Lung (tissue), 11 donors: ENCODE measurements at regions not wholly inside any gene's neighbourhood (a gene's known extent, or its start where the extent isn't known, plus 50 kb on each side); places are given as distances from the start of the nearest gene placed in this dataset.
"Not testable (repeated sequence)": the region's sequence is repeated elsewhere in the genome, so short reads cannot be mapped to it uniquely, and the experiment has no call there.

Source experiments
- ATAC-seq: fragments of 200-7000 bp; cut with Tn5 transposase; one replicate; pipeline ENCODE4 v1.9.1; 2020; ENCODE audit warnings: moderate number of reproducible peaks; ENCODE audit not compliant: insufficient read depth, low FRiP score
- DNase-seq, 3 donors: peaks; one replicate each; pipeline ENCODE4 v3.0.0-alpha.2; 2013 to 2017
- H3K27ac ChIP-seq, 2 donors: one replicate each; pipeline ENCODE4 v1.5.1; 2013; ENCODE audit warnings: mild to moderate bottlenecking in 2 of 2, moderate library complexity in 2 of 2, control low read depth in 1 of 2, inconsistent platforms in 1 of 2, low read depth in 1 of 2, low read length in 1 of 2
- H3K27me3 ChIP-seq, 3 donors: one replicate each; pipeline ENCODE4 v1.5.1; 2013; ENCODE audit warnings: low read length in 2 of 3; ENCODE audit not compliant: control insufficient read depth in 3 of 3, insufficient read depth in 3 of 3
- H3K36me3 ChIP-seq, 4 donors: one replicate each; pipeline ENCODE4 v1.5.1; 2013; ENCODE audit warnings: low read length in 4 of 4, mild to moderate bottlenecking in 1 of 4, moderate library complexity in 1 of 4; ENCODE audit not compliant: control insufficient read depth in 4 of 4, insufficient read depth in 4 of 4
- H3K4me1 ChIP-seq, 5 donors: one replicate each; pipeline ENCODE4 v1.5.1; 2013; ENCODE audit warnings: low read length in 5 of 5, mild to moderate bottlenecking in 2 of 5, moderate library complexity in 1 of 5; ENCODE audit not compliant: control insufficient read depth in 5 of 5, insufficient read depth in 5 of 5
- H3K4me3 ChIP-seq: one replicate; pipeline ENCODE4 v1.5.1; 2013; ENCODE audit warnings: mild to moderate bottlenecking, control low read depth, moderate library complexity
- H3K9ac ChIP-seq, 2 donors: one replicate each; pipeline ENCODE4 v1.5.1; 2013; ENCODE audit warnings: low read length in 2 of 2, control low read depth in 1 of 2; ENCODE audit not compliant: insufficient read depth in 1 of 2
- H3K9me3 ChIP-seq, 4 donors: one replicate each; pipeline ENCODE4 v1.5.1; 2013; ENCODE audit warnings: low read length in 3 of 4, mild to moderate bottlenecking in 1 of 4, moderate library complexity in 1 of 4; ENCODE audit not compliant: control insufficient read depth in 4 of 4, insufficient read depth in 3 of 4
- WGBS, 2 donors: extraction: QIAGEN DNeasy Blood & Tissue Kit; methylation state at CpG; one replicate each; pipeline ENCODE4 v1.1.7; 2013; 5-methylcytosine and 5-hydroxymethylcytosine counted together
- TF ChIP-seq, protein P1 (sequence below): IDR thresholded peaks from 2 replicates; pipeline ENCODE4 v1.5.1; 2012; ENCODE audit warnings: mild to moderate bottlenecking; ENCODE audit errors: control extremely low read depth, extremely low read depth
- donor health status: control.
- donor health status: control.
- donor health status: Bipolar disorder and iron deficiency.
- donor health status: healthy.
- donor health status: DM: yes; HTN: yes; CAD: no.

DNA sequence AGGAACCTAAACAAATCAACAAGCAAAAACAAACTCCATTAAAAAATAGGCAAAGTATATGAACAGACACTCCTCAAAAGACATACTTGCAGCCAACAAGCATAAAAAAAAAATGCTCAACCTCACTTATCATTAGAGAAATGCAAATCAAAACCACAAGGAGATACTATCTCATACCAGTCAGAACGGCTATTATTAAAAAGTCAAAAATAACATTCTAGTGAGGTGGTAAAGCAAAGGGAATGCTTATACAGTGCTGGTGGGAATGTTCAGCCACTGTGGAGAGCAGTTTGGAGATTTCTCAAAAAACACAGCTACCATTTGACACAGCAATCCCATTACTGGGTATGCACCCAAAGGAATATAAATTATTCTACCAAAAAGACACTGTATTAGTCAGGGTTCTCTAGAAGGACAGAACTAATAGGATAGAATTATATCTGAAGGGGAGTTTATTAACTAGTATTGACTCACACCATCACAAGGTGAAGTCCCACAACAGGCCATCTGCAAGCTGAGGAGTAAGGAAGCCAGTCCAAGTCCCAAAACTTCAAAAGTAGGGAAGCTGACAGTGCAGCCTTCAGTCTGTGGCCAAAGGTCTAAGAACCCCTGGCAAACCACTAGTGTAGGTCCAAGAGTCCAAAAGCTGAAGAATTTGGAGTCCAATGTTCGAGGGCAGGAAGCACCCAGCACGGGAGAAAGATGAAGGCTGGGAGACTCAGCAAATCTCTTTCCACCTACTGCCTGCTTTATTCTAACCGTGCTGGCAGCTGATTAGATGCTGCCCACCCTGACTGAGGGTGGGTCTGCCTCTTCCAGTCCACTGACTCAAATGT lies 101.6 kb upstream of the KRAS start:
- WGBS, 2 donors, result 71 to 78% methylated on average over 4 of the region's 4 CpGs
- Histone ChIP-seq H3K9me3 (no peaks in the 10 kb centered on the region), H3K36me3 (no peaks in the 10 kb centered on the region), H3K27ac (no peak overlapping the region), H3K4me1 (no peaks in the 10 kb centered on the region), H3K4me3 (no peak overlapping the region), H3K27me3 (no peaks in the 10 kb centered on the region), H3K9ac (no peak overlapping the region)
- DNase-seq (no peak), ATAC-seq (no peak)
- TF ChIP-seq, protein P1, sequence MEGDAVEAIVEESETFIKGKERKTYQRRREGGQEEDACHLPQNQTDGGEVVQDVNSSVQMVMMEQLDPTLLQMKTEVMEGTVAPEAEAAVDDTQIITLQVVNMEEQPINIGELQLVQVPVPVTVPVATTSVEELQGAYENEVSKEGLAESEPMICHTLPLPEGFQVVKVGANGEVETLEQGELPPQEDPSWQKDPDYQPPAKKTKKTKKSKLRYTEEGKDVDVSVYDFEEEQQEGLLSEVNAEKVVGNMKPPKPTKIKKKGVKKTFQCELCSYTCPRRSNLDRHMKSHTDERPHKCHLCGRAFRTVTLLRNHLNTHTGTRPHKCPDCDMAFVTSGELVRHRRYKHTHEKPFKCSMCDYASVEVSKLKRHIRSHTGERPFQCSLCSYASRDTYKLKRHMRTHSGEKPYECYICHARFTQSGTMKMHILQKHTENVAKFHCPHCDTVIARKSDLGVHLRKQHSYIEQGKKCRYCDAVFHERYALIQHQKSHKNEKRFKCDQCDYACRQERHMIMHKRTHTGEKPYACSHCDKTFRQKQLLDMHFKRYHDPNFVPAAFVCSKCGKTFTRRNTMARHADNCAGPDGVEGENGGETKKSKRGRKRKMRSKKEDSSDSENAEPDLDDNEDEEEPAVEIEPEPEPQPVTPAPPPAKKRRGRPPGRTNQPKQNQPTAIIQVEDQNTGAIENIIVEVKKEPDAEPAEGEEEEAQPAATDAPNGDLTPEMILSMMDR, result no peak

DNA sequence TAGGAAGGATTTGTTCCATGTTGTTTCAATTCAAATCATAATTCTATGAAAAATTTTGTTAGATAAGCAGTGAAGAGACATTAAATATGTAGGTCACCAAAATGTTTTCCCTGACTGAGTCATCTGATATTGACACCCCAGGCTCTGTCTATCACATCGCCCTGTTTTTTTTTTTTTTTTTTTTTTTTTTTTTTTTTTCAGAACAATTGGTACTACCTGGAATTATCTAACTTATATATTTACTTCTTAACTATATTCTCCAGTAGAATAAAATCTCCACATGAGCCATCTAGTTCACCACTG lies 97.8 kb upstream of the KRAS start:
- no peak overlapping the region for H3K27ac ChIP-seq
- ATAC-seq (no peak), DNase-seq (no peak)
- H3K4me1 ChIP-seq, result no peaks in the 10 kb centered on the region
- H3K9ac ChIP-seq, result no peak overlapping the region
- no peak overlapping the region for H3K4me3 ChIP-seq
- 75 to 88% methylated on average over 1 of the region's 1 CpG for WGBS, 2 donors
- no peaks in the 10 kb centered on the region for H3K36me3 ChIP-seq
- TF ChIP-seq, protein P1, result no peak
- no peaks in the 10 kb centered on the region for H3K27me3 ChIP-seq
- H3K9me3 ChIP-seq, result no peaks in the 10 kb centered on the region

DNA sequence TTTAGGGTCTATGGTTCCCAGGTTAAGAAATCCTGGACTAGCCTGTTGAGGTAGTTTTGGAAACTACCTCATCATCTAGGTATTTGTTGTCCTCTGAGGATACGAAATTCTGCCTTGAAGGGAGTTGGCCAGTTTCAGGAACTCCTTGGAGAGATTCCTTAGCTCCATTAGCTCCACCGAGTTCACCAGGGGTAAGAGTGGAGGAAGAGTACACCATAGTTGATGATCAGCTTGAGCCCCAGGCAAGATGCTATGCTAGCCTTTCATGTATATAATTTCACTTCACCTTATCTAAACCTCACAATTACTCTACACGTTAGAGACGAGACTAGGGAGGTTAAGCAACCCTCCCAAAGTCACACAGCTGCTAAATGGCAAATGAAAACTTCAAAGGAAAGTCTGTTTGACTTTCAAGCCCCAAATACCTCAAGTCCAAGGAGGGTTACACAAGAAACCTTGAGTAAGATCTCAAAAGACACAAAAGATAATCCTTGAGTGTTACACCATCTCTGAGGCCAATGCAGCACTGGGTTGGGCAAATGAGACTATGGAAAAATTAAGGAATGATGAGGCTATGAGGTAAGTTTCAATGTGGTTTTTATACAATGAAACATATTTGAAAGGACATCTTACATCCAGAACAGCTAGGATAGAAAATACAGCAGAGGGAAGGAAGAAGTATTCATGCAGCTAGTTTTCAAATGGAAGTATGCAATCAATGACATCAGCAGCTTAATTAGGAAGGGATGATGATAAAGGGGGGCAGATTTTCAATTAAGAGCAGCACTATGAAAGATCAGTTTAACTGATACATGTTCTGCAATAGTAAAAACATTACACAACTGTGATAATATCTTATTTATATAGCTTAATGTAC lies 97.2 kb upstream of the KRAS start:
- no peaks in the 10 kb centered on the region for H3K27me3 ChIP-seq
- WGBS, 2 donors, result 35 to 37% methylated on average over 4 of the region's 4 CpGs
- ATAC-seq, result no peak

DNA sequence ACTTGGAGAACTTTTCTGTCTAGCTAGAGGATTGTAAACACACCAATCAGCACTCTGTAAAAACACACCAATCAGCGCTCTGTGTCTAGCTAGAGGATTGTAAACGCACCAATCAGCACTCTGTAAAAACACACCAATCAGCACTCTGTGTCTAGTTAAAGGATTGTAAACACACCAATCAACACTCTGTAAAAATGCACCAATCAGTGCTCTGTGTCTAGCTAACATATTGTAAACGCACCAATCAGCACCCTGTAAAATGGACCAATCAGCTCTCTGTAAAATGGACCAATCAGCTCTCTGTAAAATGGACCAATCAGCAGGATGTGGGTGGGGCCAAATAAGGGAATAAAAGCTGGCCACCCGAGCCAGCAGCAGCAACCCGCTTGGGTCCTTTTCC lies 91.1 kb upstream of the KRAS start:
- H3K9ac ChIP-seq, H3K9me3 ChIP-seq, H3K4me1 ChIP-seq, DNase-seq, H3K27me3 ChIP-seq, ATAC-seq, H3K36me3 ChIP-seq, H3K4me3 ChIP-seq, H3K27ac ChIP-seq: not testable (repeated sequence)
- 88 to 95% methylated on average over 5 of the region's 5 CpGs for WGBS, 2 donors

More for the DNA sequence above, 97.2 kb upstream of the KRAS start:
- Histone ChIP-seq H3K36me3 (no peaks in the 10 kb centered on the region), H3K27ac (no peak overlapping the region), H3K4me3 (no peak overlapping the region), H3K9me3 (no peaks in the 10 kb centered on the region), H3K4me1 (no peaks in the 10 kb centered on the region), H3K9ac (no peak overlapping the region)
- no peak for DNase-seq
- TF ChIP-seq, protein P1, result no peak
